ENCODE measurements at regions not wholly inside any gene's neighbourhood (a gene's known extent, or its start where the extent isn't known, plus 50 kb on each side); places are given as distances from the start of the nearest gene placed in this dataset.

DNA sequence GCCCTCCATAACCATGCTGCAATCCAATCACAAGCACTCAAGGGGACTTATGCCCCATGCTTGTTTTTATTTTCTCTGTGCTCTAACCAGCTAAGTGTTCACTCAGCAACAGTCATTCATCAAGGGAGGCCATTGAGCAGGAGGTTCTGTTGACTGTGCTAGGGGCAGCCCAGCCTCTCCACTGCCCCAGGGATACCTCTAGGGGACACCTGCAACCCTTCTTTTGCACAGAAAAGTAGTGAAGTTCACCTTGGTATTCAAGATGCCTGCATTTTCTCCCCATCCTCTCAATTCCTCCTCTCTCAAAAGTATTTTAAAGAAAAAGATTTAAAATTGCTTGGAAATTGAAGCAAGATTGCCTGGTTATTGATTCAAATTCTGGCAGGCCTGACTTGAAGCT is 124.7 kb upstream of the GNAO1 start:
- DNase-seq (ENCODE audit: extremely low read depth, insufficient read length): no peak
- no peak for TF ChIP-seq CTCF (IDR thresholded peaks at IDR 0.05; ENCODE audit: insufficient read depth, low read length, poor library complexity, severe bottlenecking)
- no peaks in the 10 kb centered on the region for H3K36me3 ChIP-seq (ENCODE audit: control insufficient read depth, insufficient read depth, low read length)
- H3K4me3 ChIP-seq (replicated peaks; ENCODE audit: low read depth, low read length): no peak overlapping the region
- H3K27me3 ChIP-seq (replicated peaks; ENCODE audit: control insufficient read depth, insufficient read depth, low read length): no peaks in the 10 kb centered on the region

DNA sequence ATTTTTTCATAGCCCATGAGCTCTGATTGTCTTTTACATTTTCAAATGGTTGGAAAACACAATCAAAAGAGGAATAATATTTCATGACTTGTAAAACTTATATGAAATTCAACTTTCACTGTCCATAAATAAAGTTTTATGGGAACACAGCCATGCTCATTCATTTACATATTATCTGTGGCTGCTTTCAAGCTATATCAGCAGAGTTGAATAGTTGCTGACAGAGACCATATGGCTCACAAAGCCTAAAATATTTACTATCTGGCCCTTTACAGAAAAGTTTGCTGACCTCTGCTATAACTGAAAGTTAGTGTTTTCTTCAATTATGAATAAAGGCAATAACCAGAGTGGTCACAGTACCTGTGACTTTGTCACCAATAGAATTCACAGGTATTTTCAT is 128.2 kb upstream of the GNAO1 start:
- H3K4me3 ChIP-seq (replicated peaks; ENCODE audit: low read depth, low read length): no peak overlapping the region
- no peaks in the 10 kb centered on the region for H3K27me3 ChIP-seq (replicated peaks; ENCODE audit: control insufficient read depth, insufficient read depth, low read length)
- DNase-seq (ENCODE audit: extremely low read depth, insufficient read length): no peak
- TF ChIP-seq CTCF (IDR thresholded peaks at IDR 0.05; ENCODE audit: insufficient read depth, low read length, poor library complexity, severe bottlenecking): no peak
- H3K36me3 ChIP-seq (ENCODE audit: control insufficient read depth, insufficient read depth, low read length): no peaks in the 10 kb centered on the region

- Histone ChIP-seq H3K27me3 (replicated peaks; ENCODE audit: control insufficient read depth, insufficient read depth, low read length) (no peaks in the 10 kb centered on the region), H3K36me3 (ENCODE audit: control insufficient read depth, insufficient read depth, low read length) (no peaks in the 10 kb centered on the region), H3K4me3 (replicated peaks; ENCODE audit: low read depth, low read length) (no peak overlapping the region)
- TF ChIP-seq CTCF (IDR thresholded peaks at IDR 0.05; ENCODE audit: insufficient read depth, low read length, poor library complexity, severe bottlenecking): no peak
- DNase-seq (ENCODE audit: extremely low read depth, insufficient read length): no peak
These were observed 134.1 kb upstream of the GNAO1 start for GRCh38 chr16:56057151-56057550.

GRCh38 chr16:56050916-56051315 is 140.4 kb upstream of the GNAO1 start:
- H3K4me3 ChIP-seq (replicated peaks; ENCODE audit: low read depth, low read length): no peak overlapping the region
- no peaks in the 10 kb centered on the region for H3K27me3 ChIP-seq (replicated peaks; ENCODE audit: control insufficient read depth, insufficient read depth, low read length)
- H3K36me3 ChIP-seq (ENCODE audit: control insufficient read depth, insufficient read depth, low read length): no peaks in the 10 kb centered on the region
- no peak for TF ChIP-seq CTCF (IDR thresholded peaks at IDR 0.05; ENCODE audit: insufficient read depth, low read length, poor library complexity, severe bottlenecking)
- DNase-seq (ENCODE audit: extremely low read depth, insufficient read length): no peak

DNA sequence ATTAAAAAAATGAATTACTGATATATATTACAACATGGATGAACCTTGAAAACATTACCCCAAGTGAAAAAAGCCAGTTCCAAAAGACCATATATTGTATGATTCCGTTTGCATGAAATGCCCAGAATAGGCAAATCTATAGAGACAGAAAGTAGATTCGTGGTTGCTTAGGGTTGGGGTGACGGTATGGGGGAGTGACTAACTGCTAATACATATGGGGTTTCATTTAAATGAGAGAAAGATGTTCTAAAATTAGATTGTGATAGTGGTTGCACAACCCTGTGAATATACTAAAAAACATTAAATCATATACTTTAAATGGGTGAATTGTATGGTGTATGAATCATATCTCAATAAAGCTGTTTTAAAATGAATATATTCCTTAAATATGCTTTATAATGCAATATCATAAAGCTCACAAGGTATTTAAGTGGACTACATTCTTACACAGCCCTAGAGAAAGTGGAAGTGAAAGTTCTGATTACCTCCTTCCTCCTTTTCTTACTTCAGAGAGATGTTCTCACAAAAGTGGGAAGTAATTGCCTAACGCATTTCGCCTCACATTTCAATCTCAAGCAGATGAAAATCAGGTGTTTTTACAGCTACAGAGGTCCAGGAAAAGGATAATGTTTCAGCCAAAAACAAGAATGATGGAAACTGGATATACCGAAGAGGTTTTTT is 142.7 kb upstream of the GNAO1 start:
- H3K4me3 ChIP-seq (replicated peaks; ENCODE audit: low read depth, low read length): no peak overlapping the region
- no peaks in the 10 kb centered on the region for H3K36me3 ChIP-seq (ENCODE audit: control insufficient read depth, insufficient read depth, low read length)
- no peaks in the 10 kb centered on the region for H3K27me3 ChIP-seq (replicated peaks; ENCODE audit: control insufficient read depth, insufficient read depth, low read length)
- TF ChIP-seq CTCF (IDR thresholded peaks at IDR 0.05; ENCODE audit: insufficient read depth, low read length, poor library complexity, severe bottlenecking): no peak
- DNase-seq (ENCODE audit: extremely low read depth, insufficient read length): peak; percentile 59

Data from GM06990 (cell line).